WTC11 (cell line): ENCODE measurements at regions not wholly inside any gene's neighbourhood (a gene's known extent, or its start where the extent isn't known, plus 50 kb on each side); places are given as distances from the start of the nearest gene placed in this dataset.

Source experiments
- CBFB ChIP-seq: sonication (generic); formaldehyde crosslinking; IDR thresholded peaks from 2 replicates; pipeline ENCODE4 v1.8.1; 2022; ENCODE audit warnings: mild to moderate bottlenecking, low read depth, missing genetic modification reagents
- SP1 ChIP-seq: sonication (generic); formaldehyde crosslinking; conservative IDR thresholded peaks from 2 replicates; pipeline ENCODE4 v1.8.1; 2022; ENCODE audit warnings: missing genetic modification reagents
- TEAD1 ChIP-seq: sonication (generic); formaldehyde crosslinking; IDR thresholded peaks from 2 replicates; pipeline ENCODE4 v1.8.0; 2022; ENCODE audit warnings: mild to moderate bottlenecking, missing genetic modification reagents
- TP53 ChIP-seq: sonication (generic); formaldehyde crosslinking; IDR thresholded peaks from 2 replicates; pipeline ENCODE4 v1.8.1; 2023; ENCODE audit warnings: mild to moderate bottlenecking, missing genetic modification reagents
- ZNF219 ChIP-seq: sonication (generic); formaldehyde crosslinking; IDR thresholded peaks from 2 replicates; pipeline ENCODE4 v1.8.0; 2023; ENCODE audit warnings: missing genetic modification reagents, mild to moderate bottlenecking, borderline replicate concordance
- TF ChIP-seq, protein P1 (sequence below): sonication (generic); formaldehyde crosslinking; IDR thresholded peaks from 2 replicates; pipeline ENCODE4 v1.8.0; 2022; ENCODE audit warnings: mild to moderate bottlenecking, missing genetic modification reagents
- TF ChIP-seq, protein P2 (sequence below): fragments of 200-600 bp; IDR thresholded peaks from 2 replicates; pipeline ENCODE4 v1.8.0; 2022; ENCODE audit warnings: antibody characterized with exemption
- TF ChIP-seq, protein P3 (sequence below): fragments of 250-450 bp; sonication (Bioruptor Pico); IDR thresholded peaks from 2 replicates; pipeline ENCODE4 v1.9.0; 2021; ENCODE audit warnings: mild to moderate bottlenecking

DNA sequence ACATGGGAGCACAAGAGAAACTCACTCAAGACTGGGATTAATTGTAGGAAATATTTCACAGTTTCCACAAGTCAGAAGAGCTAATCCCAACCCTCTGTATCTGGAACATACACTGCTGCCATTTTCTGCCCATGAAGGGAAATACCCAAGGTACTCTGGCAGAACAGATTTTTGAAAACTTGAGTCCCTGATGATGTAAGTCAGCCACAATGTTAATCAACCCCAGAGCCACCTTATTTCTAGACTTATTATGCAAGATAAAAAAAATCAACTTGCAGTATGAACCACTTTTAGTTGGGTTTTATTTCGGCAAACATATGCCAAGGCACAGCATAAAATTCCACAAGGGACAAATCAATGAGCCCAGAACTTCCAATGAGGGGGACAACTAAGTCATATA, 141.5 kb downstream of the LY86 start:
- TF ChIP-seq TP53 (CRISPR knock-in tag): no peak
- TF ChIP-seq, protein P1, sequence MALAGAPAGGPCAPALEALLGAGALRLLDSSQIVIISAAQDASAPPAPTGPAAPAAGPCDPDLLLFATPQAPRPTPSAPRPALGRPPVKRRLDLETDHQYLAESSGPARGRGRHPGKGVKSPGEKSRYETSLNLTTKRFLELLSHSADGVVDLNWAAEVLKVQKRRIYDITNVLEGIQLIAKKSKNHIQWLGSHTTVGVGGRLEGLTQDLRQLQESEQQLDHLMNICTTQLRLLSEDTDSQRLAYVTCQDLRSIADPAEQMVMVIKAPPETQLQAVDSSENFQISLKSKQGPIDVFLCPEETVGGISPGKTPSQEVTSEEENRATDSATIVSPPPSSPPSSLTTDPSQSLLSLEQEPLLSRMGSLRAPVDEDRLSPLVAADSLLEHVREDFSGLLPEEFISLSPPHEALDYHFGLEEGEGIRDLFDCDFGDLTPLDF (CRISPR knock-in tag): no peak
- no peak for TF ChIP-seq SP1
- TF ChIP-seq CBFB (CRISPR knock-in tag): no peak
- no peak for TF ChIP-seq ZNF219 (CRISPR knock-in tag)
- TF ChIP-seq, protein P2, sequence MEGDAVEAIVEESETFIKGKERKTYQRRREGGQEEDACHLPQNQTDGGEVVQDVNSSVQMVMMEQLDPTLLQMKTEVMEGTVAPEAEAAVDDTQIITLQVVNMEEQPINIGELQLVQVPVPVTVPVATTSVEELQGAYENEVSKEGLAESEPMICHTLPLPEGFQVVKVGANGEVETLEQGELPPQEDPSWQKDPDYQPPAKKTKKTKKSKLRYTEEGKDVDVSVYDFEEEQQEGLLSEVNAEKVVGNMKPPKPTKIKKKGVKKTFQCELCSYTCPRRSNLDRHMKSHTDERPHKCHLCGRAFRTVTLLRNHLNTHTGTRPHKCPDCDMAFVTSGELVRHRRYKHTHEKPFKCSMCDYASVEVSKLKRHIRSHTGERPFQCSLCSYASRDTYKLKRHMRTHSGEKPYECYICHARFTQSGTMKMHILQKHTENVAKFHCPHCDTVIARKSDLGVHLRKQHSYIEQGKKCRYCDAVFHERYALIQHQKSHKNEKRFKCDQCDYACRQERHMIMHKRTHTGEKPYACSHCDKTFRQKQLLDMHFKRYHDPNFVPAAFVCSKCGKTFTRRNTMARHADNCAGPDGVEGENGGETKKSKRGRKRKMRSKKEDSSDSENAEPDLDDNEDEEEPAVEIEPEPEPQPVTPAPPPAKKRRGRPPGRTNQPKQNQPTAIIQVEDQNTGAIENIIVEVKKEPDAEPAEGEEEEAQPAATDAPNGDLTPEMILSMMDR: no peak
- TF ChIP-seq, protein P3, sequence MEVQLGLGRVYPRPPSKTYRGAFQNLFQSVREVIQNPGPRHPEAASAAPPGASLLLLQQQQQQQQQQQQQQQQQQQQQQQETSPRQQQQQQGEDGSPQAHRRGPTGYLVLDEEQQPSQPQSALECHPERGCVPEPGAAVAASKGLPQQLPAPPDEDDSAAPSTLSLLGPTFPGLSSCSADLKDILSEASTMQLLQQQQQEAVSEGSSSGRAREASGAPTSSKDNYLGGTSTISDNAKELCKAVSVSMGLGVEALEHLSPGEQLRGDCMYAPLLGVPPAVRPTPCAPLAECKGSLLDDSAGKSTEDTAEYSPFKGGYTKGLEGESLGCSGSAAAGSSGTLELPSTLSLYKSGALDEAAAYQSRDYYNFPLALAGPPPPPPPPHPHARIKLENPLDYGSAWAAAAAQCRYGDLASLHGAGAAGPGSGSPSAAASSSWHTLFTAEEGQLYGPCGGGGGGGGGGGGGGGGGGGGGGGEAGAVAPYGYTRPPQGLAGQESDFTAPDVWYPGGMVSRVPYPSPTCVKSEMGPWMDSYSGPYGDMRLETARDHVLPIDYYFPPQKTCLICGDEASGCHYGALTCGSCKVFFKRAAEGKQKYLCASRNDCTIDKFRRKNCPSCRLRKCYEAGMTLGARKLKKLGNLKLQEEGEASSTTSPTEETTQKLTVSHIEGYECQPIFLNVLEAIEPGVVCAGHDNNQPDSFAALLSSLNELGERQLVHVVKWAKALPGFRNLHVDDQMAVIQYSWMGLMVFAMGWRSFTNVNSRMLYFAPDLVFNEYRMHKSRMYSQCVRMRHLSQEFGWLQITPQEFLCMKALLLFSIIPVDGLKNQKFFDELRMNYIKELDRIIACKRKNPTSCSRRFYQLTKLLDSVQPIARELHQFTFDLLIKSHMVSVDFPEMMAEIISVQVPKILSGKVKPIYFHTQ (CRISPR knock-in tag): no peak
- no peak for TF ChIP-seq TEAD1 (CRISPR knock-in tag)
